Astrocyte (in vitro differentiated cells and primary cell): ENCODE measurements at regions not wholly inside any gene's neighbourhood (a gene's known extent, or its start where the extent isn't known, plus 50 kb on each side); places are given as distances from the start of the nearest gene placed in this dataset.
A peak's percentile ranks its signal among the peaks of the same experiment; 100 is the strongest.

Experiments
- DNase-seq: peaks from one replicate; pipeline ENCODE4 v3.0.0-alpha.2; 2010; ENCODE audit warnings: low read depth
- FAIRE-seq: peaks from 2 replicates; lab custom pipeline; 2011; peaks lifted over from hg19 to GRCh38; lab: Jason Lieb, UNC
- H2AFZ ChIP-seq: 2 replicates; pipeline ENCODE4 v1.6.0; 2012; ENCODE audit warnings: low read depth, low read length, inconsistent platforms
- H3K27ac ChIP-seq: 2 replicates; pipeline ENCODE4 v1.5.1; 2011; ENCODE audit warnings: low read depth, low read length, inconsistent platforms
- H3K27me3 ChIP-seq: 2 replicates; pipeline ENCODE4 v1.6.0; 2011; ENCODE audit warnings: low read length, inconsistent platforms; ENCODE audit not compliant: insufficient read depth
- H3K36me3 ChIP-seq: 2 replicates; pipeline ENCODE4 v1.5.1; 2011; ENCODE audit warnings: low read length, inconsistent platforms; ENCODE audit not compliant: insufficient read depth
- H3K4me1 ChIP-seq: 2 replicates; pipeline ENCODE4 v1.5.1; 2011; ENCODE audit warnings: low read length, inconsistent platforms; ENCODE audit not compliant: insufficient read depth
- H3K4me2 ChIP-seq: 2 replicates; pipeline ENCODE4 v1.6.0; 2012; ENCODE audit warnings: low read length, inconsistent platforms
- H3K4me3 ChIP-seq: 2 replicates; pipeline ENCODE4 v1.5.1; 2011; ENCODE audit warnings: low read depth, mild to moderate bottlenecking, low read length, inconsistent platforms; ENCODE audit not compliant: insufficient read depth
- H3K79me2 ChIP-seq: 2 replicates; pipeline ENCODE4 v1.6.0; 2012; ENCODE audit warnings: mild to moderate bottlenecking, low read length, inconsistent platforms; ENCODE audit not compliant: insufficient read depth
- H3K9ac ChIP-seq: 2 replicates; pipeline ENCODE4 v1.6.0; 2012; ENCODE audit warnings: mild to moderate bottlenecking, low read length, inconsistent platforms
- H3K9me3 ChIP-seq: 2 replicates; pipeline ENCODE4 v1.5.1; 2012; ENCODE audit warnings: low read depth, mild to moderate bottlenecking, low read length, inconsistent platforms; ENCODE audit not compliant: insufficient read depth
- H4K20me1 ChIP-seq: 2 replicates; pipeline ENCODE4 v1.6.0; 2012; ENCODE audit warnings: low read length, inconsistent platforms; ENCODE audit not compliant: insufficient read depth
- H3K27ac Mint-ChIP-seq: one replicate; pipeline ENCODE4 v1.8.0; 2021; ENCODE audit warnings: mild to moderate bottlenecking, mixed read lengths; ENCODE audit not compliant: unreplicated experiment
- H3K27me3 Mint-ChIP-seq: one replicate; pipeline ENCODE4 v1.8.0; 2021; ENCODE audit warnings: low read depth, mixed read lengths; ENCODE audit not compliant: unreplicated experiment
- H3K36me3 Mint-ChIP-seq: one replicate; pipeline ENCODE4 v1.8.0; 2021; ENCODE audit warnings: low read depth, mixed read lengths; ENCODE audit not compliant: unreplicated experiment
- H3K4me1 Mint-ChIP-seq: one replicate; pipeline ENCODE4 v1.8.0; 2021; ENCODE audit warnings: low read depth, mixed read lengths; ENCODE audit not compliant: unreplicated experiment
- H3K4me3 Mint-ChIP-seq: one replicate; pipeline ENCODE4 v1.8.0; 2021; ENCODE audit warnings: mild to moderate bottlenecking, moderate library complexity, mixed read lengths; ENCODE audit not compliant: unreplicated experiment
- H3K9me3 Mint-ChIP-seq: one replicate; pipeline ENCODE4 v1.8.0; 2021; ENCODE audit warnings: mild to moderate bottlenecking, mixed read lengths; ENCODE audit not compliant: unreplicated experiment
- EZH2 ChIP-seq: IDR thresholded peaks from 2 replicates; pipeline ENCODE4 v1.6.1; 2012; ENCODE audit warnings: mild to moderate bottlenecking, low read length, inconsistent platforms; ENCODE audit not compliant: insufficient read depth
- TF ChIP-seq, protein P1 (sequence below): IDR thresholded peaks from 2 replicates; pipeline ENCODE4 v1.5.1; 2011; ENCODE audit warnings: low read depth, mild to moderate bottlenecking, inconsistent platforms, low read length, moderate library complexity; ENCODE audit not compliant: insufficient read depth

DNA sequence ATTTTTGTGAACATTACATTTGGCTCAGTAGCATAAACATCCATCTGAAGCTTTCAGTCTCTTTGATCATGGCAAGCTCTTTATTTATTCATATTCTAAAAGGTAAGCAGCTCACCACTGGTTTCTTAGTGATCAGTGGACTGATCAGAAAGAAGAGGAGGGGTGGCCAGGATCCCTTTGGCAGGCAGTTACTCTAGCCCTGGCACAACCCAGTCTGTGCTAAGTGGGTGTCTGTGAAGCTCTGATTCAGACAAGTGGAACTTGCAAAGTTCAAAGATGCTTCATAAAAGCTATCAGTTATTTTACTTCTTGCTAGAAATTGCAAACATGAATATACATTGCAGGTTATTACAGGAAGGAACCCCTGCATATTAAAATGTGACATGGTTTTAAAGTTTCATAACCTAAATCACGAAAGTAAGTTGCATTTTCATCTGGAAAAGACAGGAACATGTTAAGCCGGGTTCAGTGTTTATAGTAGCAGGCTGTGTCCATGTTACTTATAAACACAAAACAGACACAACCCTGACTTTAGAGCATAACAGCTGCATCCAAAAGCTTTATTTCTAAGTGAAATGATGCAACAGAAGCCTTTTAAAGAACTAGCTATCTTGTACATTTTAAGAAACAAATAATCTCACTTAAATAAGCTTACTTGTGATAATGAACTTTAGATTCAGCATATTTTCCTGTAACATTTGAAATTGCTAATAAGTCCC is 785.3 kb downstream of the MCTP2 start:
- no peak overlapping the region for H3K4me2 ChIP-seq
- no peak overlapping the region for H2AFZ ChIP-seq
- no peaks in the 10 kb centered on the region for H4K20me1 ChIP-seq
- no peaks in the 10 kb centered on the region for H3K9me3 Mint-ChIP-seq
- H3K9ac ChIP-seq, result no peak overlapping the region
- no peaks in the 10 kb centered on the region for H3K27me3 ChIP-seq
- no peaks in the 10 kb centered on the region for H3K36me3 ChIP-seq
- no peaks in the 10 kb centered on the region for H3K36me3 Mint-ChIP-seq
- H3K27me3 Mint-ChIP-seq, result no peaks in the 10 kb centered on the region
- H3K79me2 ChIP-seq, result no peaks in the 10 kb centered on the region
- no peak overlapping the region for H3K4me3 ChIP-seq
- peaks cover 33% of the 10 kb centered on the region for H3K4me1 Mint-ChIP-seq
- peak overlapping the region; percentile 26 for H3K27ac Mint-ChIP-seq
- H3K27ac ChIP-seq, result no peak overlapping the region
- TF ChIP-seq EZH2, result no peak
- TF ChIP-seq, protein P1, sequence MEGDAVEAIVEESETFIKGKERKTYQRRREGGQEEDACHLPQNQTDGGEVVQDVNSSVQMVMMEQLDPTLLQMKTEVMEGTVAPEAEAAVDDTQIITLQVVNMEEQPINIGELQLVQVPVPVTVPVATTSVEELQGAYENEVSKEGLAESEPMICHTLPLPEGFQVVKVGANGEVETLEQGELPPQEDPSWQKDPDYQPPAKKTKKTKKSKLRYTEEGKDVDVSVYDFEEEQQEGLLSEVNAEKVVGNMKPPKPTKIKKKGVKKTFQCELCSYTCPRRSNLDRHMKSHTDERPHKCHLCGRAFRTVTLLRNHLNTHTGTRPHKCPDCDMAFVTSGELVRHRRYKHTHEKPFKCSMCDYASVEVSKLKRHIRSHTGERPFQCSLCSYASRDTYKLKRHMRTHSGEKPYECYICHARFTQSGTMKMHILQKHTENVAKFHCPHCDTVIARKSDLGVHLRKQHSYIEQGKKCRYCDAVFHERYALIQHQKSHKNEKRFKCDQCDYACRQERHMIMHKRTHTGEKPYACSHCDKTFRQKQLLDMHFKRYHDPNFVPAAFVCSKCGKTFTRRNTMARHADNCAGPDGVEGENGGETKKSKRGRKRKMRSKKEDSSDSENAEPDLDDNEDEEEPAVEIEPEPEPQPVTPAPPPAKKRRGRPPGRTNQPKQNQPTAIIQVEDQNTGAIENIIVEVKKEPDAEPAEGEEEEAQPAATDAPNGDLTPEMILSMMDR, result no peak
- FAIRE-seq, result no peak
- H3K4me1 ChIP-seq, result peaks cover 11% of the 10 kb centered on the region
- no peak overlapping the region for H3K4me3 Mint-ChIP-seq
- H3K9me3 ChIP-seq, result no peaks in the 10 kb centered on the region
- no peak for DNase-seq

DNA sequence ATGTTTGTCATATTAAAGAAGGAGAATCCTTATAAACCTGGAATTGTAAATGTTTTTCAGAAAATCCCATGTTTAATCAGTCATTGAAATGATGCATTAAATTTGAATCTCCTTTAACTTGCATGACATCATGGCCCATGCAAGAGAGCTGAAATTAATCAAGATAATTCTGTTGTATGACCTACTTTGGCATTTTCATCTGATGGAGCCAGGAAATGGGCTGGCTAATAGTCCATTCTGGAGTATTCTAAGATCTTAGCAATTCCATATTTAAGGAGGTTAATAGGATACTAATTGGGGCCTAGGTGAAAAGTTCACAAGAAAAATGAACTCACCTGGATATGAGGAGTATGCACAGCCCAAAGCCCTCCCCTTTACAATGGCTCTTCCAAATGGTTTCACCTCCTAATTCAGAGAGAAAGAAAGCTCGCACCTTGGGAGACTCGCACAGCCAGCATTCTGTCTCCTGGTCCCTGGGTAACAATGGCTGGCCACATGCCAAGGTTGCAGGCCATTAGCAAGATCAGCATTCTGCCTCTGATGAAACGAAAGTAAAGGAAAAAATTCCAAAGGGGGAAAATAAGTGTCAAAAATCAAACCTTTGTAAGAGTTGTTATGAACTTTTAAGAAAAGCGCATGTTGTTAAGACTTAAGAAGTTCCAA is 786.4 kb downstream of the MCTP2 start:
- no peak for FAIRE-seq
- Histone ChIP-seq H3K4me2 (peak overlapping the region; percentile 56), H3K9me3 (no peaks in the 10 kb centered on the region), H2AFZ (no peak overlapping the region), H3K4me3 (no peak overlapping the region), H4K20me1 (no peaks in the 10 kb centered on the region), H3K36me3 (no peaks in the 10 kb centered on the region), H3K4me1 (peaks cover 11% of the 10 kb centered on the region), H3K9ac (no peak overlapping the region), H3K79me2 (no peaks in the 10 kb centered on the region), H3K27ac (no peak overlapping the region), H3K27me3 (no peaks in the 10 kb centered on the region)
- TF ChIP-seq EZH2, result no peak
- TF ChIP-seq, protein P1, result no peak
- H3K9me3 Mint-ChIP-seq, result no peaks in the 10 kb centered on the region
- H3K27me3 Mint-ChIP-seq, result no peaks in the 10 kb centered on the region
- H3K36me3 Mint-ChIP-seq, result no peaks in the 10 kb centered on the region
- peaks cover 33% of the 10 kb centered on the region for H3K4me1 Mint-ChIP-seq
- H3K4me3 Mint-ChIP-seq, result no peak overlapping the region
- H3K27ac Mint-ChIP-seq, result no peak overlapping the region
- DNase-seq, result no peak
